GM23338 (cell line): ENCODE measurements at regions not wholly inside any gene's neighbourhood (a gene's known extent, or its start where the extent isn't known, plus 50 kb on each side); places are given as distances from the start of the nearest gene placed in this dataset.

Source experiments
- CREB1 ChIP-seq: fragments of 250-450 bp; sonication (Bioruptor Pico); IDR thresholded peaks from 2 replicates; pipeline ENCODE4 v1.5.0; 2020; ENCODE audit warnings: low read depth, mild to moderate bottlenecking, moderate library complexity
- EZH2phosphoT487 ChIP-seq: fragments of 200-600 bp; sonication (generic); IDR thresholded peaks from one replicate; pipeline ENCODE4 v1.8.1; 2018; ENCODE audit warnings: antibody characterized with exemption; ENCODE audit not compliant: unreplicated experiment
- TF ChIP-seq, protein P1 (sequence below): IDR thresholded peaks from one replicate; pipeline ENCODE4 v1.6.1; 2018; ENCODE audit warnings: antibody characterized with exemption; ENCODE audit not compliant: unreplicated experiment
- TF ChIP-seq, protein P2 (sequence below), 2 experiments: fragments of 200-600 bp in 1 of 2; sonication (generic) in 1 of 2; conservative IDR thresholded peaks; 2 replicates each; pipeline versions ENCODE4 v1.5.1 to v1.6.1; 2016 to 2017; ENCODE audit warnings: antibody characterized with exemption in 2 of 2, low read depth in 2 of 2, mild to moderate bottlenecking in 2 of 2, moderate library complexity in 1 of 2

DNA sequence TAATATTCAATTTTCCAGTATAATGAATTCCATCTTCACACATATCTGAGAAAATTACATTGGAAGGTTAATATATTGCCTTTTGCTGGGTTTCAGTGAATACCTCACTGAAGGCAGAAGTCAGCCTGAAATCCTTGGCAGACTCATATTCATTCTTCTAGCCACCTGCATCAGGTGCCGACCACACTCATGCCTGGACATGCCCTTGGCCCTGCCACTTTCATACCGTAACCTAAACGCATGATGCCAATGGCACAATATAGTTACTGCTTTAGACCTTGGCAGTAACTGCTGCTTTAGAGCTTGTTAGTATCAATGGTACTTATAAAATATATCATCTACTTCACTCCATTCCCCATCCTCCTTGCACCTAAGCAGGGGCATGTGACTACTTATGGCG is 817.6 kb upstream of the CDH8 start:
- no peak for TF ChIP-seq CREB1 (CRISPR knock-in tag)
- TF ChIP-seq, protein P1, sequence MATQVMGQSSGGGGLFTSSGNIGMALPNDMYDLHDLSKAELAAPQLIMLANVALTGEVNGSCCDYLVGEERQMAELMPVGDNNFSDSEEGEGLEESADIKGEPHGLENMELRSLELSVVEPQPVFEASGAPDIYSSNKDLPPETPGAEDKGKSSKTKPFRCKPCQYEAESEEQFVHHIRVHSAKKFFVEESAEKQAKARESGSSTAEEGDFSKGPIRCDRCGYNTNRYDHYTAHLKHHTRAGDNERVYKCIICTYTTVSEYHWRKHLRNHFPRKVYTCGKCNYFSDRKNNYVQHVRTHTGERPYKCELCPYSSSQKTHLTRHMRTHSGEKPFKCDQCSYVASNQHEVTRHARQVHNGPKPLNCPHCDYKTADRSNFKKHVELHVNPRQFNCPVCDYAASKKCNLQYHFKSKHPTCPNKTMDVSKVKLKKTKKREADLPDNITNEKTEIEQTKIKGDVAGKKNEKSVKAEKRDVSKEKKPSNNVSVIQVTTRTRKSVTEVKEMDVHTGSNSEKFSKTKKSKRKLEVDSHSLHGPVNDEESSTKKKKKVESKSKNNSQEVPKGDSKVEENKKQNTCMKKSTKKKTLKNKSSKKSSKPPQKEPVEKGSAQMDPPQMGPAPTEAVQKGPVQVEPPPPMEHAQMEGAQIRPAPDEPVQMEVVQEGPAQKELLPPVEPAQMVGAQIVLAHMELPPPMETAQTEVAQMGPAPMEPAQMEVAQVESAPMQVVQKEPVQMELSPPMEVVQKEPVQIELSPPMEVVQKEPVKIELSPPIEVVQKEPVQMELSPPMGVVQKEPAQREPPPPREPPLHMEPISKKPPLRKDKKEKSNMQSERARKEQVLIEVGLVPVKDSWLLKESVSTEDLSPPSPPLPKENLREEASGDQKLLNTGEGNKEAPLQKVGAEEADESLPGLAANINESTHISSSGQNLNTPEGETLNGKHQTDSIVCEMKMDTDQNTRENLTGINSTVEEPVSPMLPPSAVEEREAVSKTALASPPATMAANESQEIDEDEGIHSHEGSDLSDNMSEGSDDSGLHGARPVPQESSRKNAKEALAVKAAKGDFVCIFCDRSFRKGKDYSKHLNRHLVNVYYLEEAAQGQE: no peak
- TF ChIP-seq, protein P2, sequence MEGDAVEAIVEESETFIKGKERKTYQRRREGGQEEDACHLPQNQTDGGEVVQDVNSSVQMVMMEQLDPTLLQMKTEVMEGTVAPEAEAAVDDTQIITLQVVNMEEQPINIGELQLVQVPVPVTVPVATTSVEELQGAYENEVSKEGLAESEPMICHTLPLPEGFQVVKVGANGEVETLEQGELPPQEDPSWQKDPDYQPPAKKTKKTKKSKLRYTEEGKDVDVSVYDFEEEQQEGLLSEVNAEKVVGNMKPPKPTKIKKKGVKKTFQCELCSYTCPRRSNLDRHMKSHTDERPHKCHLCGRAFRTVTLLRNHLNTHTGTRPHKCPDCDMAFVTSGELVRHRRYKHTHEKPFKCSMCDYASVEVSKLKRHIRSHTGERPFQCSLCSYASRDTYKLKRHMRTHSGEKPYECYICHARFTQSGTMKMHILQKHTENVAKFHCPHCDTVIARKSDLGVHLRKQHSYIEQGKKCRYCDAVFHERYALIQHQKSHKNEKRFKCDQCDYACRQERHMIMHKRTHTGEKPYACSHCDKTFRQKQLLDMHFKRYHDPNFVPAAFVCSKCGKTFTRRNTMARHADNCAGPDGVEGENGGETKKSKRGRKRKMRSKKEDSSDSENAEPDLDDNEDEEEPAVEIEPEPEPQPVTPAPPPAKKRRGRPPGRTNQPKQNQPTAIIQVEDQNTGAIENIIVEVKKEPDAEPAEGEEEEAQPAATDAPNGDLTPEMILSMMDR (conservative IDR thresholded peaks at IDR 0.05; ENCODE audit: low read depth in 2 of 2): no peak
- no peak for TF ChIP-seq EZH2phosphoT487
